IPS DF 4.7 (cell line): ENCODE measurements at regions not wholly inside any gene's neighbourhood (a gene's known extent, or its start where the extent isn't known, plus 50 kb on each side); places are given as distances from the start of the nearest gene placed in this dataset.
A peak's percentile ranks its signal among the peaks of the same experiment; 100 is the strongest.

Source experiments
- DNase-seq: peaks from one replicate; pipeline ENCODE4 v3.0.0-alpha.2; 2013; ENCODE audit warnings: low spot score; ENCODE audit errors: extremely low read depth

DNA sequence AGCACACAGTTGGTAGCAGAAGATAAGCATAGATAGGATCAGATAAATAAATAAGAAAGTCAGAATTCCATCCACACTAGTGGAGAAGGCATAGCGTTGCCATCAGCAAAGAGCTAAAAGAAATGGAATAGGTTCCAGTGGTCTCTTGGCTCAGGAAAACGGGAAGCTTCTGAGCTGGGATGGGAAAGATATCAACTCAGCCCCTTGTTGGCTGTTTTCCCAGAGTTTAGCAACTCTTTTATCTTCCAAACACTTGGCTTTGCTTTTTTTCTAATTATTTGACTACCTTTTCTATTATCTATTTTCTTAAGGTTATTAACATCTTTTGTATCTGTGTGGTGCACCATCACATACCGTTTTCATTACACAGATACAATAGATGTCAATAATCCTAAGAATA is 445.7 kb upstream of the TRPC7 start:
- DNase-seq, result no peak

- DNase-seq, result no peak
These were observed 445.0 kb upstream of the TRPC7 start for GRCh38 chr5:136810261-136810801.

- DNase-seq, result no peak
These were observed 444.0 kb upstream of the TRPC7 start for GRCh38 chr5:136809382-136809781.

GRCh38 chr5:136808756-136809155 is 443.4 kb upstream of the TRPC7 start:
- DNase-seq, result no peak

DNA sequence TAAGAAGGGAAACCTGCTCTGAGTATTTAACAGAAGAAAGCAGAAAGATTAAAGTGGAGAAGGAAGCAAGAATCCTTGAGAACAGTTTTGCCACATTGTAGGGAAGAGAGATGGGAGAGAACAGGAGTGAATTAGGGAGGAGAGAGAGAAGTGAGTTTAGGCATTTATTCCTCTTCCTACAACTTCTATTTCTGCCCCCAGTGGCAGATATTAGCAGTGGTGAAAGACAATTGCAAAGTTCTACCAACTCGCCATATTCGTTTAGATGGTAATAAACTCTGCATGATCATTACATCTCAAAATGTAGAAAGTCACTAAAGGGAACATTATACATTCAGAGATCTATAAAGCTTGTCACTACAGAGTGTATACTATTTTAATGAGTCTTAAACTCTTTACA is 440.1 kb upstream of the TRPC7 start:
- no peak for DNase-seq

- no peak for DNase-seq
These were observed 437.0 kb upstream of the TRPC7 start for GRCh38 chr5:136802383-136802782.

DNA sequence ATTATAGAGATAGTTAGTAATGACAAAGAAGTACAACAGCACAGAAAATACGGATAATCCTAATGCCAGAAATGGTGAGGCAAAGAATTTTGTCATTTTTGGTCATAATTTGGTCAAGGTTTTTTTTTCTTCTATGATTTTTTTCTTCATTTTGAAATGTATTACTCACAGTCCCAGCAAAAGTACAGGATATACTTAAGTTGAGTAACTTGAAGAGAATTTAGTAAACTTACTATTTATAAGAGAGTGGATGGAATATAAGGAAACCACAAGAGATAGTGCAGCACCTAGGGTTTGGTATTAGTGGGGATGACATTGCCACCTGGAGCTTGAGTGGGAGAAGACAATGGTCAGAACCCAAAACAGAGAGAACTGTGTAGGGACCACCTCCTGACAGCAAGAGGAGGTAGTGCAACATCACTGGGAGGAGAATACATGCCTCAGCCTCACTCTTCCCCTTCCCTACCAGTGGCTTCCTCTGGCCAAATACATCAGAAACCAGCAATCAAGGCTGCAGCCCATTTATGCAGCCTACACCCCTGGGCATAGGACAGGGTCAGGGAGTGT is 434.5 kb upstream of the TRPC7 start:
- DNase-seq, result no peak

GRCh38 chr5:136793300-136793699 is 428.0 kb upstream of the TRPC7 start:
- DNase-seq, result no peak

- no peak for DNase-seq
These were observed 416.1 kb upstream of the TRPC7 start for GRCh38 chr5:136781464-136781863.

GRCh38 chr5:136780518-136780917 is 415.2 kb upstream of the TRPC7 start:
- no peak for DNase-seq

GRCh38 chr5:136776022-136776927 is 410.9 kb upstream of the TRPC7 start:
- DNase-seq, result no peak

GRCh38 chr5:136772491-136772890 is 407.1 kb upstream of the TRPC7 start:
- DNase-seq, result no peak

DNA sequence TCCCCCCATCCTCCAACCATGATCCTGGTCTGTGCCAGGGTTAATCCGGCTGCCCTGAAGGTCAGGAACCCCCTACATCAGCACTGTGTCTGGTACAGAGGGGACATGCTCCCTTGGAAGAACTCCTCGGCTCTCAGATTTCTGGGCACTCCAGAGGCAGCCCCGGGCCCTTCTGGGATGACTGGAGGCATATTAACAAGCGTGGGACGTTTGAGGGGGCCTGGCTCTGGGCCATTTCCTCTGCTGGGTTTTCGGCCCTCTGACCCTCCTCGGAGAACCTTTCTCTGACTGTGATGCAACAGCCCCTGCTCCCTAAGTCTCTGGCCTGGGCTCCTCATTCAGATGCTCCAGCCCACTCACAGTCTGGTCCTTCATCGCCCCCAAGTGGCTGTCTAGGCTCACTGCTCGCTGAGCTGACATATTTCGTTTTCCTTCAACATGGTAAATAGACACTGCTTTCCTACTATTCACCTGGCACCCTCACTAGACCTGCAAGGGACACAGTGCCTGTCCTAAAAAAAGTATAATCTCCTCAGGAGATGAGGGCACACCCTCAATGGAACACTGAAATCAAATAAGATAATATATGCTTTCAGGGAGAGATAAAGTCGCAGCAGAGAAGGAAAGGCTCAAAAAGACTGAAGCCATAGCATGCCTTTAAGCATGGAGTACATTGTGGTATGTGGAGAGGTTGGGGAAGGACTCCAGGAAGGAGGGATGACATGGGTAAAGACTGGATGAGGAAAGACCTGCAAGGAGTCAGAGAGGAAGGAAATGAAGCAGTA is 404.7 kb upstream of the TRPC7 start:
- DNase-seq, result peak; percentile 69

- no peak for DNase-seq
These were observed 403.7 kb upstream of the TRPC7 start for GRCh38 chr5:136769093-136769492.

DNA sequence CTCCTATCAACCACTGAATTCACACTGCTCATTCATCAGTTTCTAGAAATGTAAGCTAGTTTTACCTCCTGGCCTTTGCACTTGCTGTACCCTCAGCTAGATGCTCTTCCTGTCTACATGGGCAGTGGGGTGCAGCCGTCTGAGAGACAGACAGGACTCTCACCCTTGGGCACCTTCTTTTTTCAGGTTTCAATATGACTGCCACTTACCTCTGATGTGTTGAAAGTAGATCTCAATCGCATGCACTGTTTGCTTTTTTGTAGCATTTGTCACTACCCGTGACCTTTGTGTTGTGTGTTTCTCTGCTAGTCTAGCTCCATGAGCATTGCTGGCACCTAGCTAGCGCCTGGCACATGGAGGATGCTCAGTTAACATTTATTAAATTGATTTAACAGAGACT is 403.1 kb upstream of the TRPC7 start:
- no peak for DNase-seq

DNA sequence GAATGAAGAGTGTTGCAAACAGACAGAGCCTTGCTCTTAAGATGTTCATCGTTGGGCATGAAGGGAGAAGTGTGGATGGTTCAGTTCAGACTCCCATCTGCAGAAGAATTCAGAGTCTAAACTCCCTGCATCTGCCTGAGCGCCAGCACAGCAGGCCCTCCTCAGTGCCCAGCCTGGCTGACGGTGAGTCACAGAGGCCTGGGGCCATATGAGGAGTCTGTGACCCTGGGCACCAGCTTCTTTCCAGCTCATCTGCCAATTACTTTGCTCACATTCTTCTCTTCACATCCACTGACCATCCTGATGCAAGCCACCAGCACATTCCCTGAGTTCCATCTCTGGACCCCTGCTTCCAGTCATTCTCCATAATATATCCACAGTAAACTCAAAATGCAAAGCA is 401.1 kb upstream of the TRPC7 start:
- no peak for DNase-seq

DNA sequence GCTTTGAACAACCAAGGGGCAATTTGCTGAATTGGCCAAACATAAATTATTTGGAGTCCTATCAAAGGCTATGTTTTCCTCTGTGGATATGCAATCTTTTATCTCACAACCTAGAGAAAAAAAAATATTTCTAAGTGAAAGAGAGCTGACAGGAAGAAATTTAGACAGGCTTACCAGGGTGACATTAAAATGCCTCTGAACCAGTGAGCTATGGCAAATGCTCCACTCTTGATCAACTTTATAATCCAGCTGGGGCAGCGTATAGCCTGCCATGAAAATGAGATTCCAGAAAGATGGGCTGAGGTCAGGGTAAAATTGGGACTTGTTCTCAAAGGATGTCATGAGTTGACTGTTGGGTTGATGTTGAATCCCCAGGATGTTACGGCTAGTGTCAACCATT is 399.3 kb upstream of the TRPC7 start:
- DNase-seq, result no peak

- DNase-seq, result no peak
These were observed 398.2 kb upstream of the TRPC7 start for GRCh38 chr5:136763548-136763947.

DNA sequence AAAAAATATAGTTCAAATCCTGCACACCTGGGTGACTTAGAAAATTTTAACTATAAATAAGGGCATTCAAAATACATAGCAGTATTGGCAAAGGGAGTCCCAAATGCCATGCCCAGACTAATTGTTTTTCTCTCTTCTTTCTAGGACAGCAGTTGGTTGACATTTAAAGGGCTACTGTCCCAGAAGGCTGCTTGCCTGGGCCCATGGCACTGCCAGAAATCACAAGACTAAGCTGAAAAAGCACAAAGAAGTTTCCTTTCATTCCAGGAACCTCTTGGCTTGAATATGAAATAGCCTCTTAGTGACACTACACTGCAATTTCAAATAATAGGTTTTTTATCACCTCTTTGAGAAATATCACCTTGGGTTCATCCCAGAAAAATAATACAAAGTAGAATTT is 388.9 kb upstream of the TRPC7 start:
- DNase-seq, result no peak

DNA sequence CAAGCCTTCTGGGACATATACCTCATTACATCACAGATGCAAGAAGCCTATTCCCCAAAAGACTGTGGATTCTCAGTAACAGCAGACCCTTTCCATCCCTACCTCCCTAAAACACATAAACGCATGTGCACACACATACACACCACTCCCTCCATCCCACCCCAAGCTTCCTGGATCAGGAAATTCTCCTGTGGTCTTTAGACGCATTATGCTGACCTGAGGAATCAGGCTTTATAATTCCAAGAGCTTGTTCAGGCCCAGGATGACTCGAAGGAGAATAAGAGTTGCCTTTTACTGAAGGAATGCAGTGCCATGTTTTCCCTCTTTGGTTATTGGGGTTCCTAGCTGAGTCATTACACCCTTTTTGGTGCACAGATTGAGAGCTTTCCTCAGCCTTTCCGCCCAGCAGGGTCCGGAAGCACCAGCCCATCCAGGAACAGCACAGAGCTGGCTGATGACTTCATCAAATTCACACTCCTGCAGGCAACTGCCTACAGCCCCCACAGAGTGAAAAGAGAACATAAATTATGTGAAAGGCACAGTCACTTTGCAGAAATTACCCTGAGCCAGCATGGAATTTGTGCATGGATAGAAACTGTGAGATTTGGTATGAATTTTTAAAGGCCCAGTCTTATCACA is 385.0 kb upstream of the TRPC7 start:
- no peak for DNase-seq

GRCh38 chr5:136749016-136749415 is 383.7 kb upstream of the TRPC7 start:
- DNase-seq, result no peak

GRCh38 chr5:136743052-136743451 is 377.7 kb upstream of the TRPC7 start:
- DNase-seq, result no peak
